Astrocyte (in vitro differentiated cells and primary cell): ENCODE measurements at regions not wholly inside any gene's neighbourhood (a gene's known extent, or its start where the extent isn't known, plus 50 kb on each side); places are given as distances from the start of the nearest gene placed in this dataset.

Source experiments
- DNase-seq: peaks from one replicate; pipeline ENCODE4 v3.0.0-alpha.2; 2010; ENCODE audit warnings: low read depth
- FAIRE-seq: peaks from 2 replicates; lab custom pipeline; 2011; peaks lifted over from hg19 to GRCh38; lab: Jason Lieb, UNC
- H2AFZ ChIP-seq: 2 replicates; pipeline ENCODE4 v1.6.0; 2012; ENCODE audit warnings: low read depth, low read length, inconsistent platforms
- H3K27ac ChIP-seq: 2 replicates; pipeline ENCODE4 v1.5.1; 2011; ENCODE audit warnings: low read depth, low read length, inconsistent platforms
- H3K27me3 ChIP-seq: 2 replicates; pipeline ENCODE4 v1.6.0; 2011; ENCODE audit warnings: low read length, inconsistent platforms; ENCODE audit not compliant: insufficient read depth
- H3K36me3 ChIP-seq: 2 replicates; pipeline ENCODE4 v1.5.1; 2011; ENCODE audit warnings: low read length, inconsistent platforms; ENCODE audit not compliant: insufficient read depth
- H3K4me1 ChIP-seq: 2 replicates; pipeline ENCODE4 v1.5.1; 2011; ENCODE audit warnings: low read length, inconsistent platforms; ENCODE audit not compliant: insufficient read depth
- H3K4me2 ChIP-seq: 2 replicates; pipeline ENCODE4 v1.6.0; 2012; ENCODE audit warnings: low read length, inconsistent platforms
- H3K4me3 ChIP-seq: 2 replicates; pipeline ENCODE4 v1.5.1; 2011; ENCODE audit warnings: low read depth, mild to moderate bottlenecking, low read length, inconsistent platforms; ENCODE audit not compliant: insufficient read depth
- H3K79me2 ChIP-seq: 2 replicates; pipeline ENCODE4 v1.6.0; 2012; ENCODE audit warnings: mild to moderate bottlenecking, low read length, inconsistent platforms; ENCODE audit not compliant: insufficient read depth
- H3K9ac ChIP-seq: 2 replicates; pipeline ENCODE4 v1.6.0; 2012; ENCODE audit warnings: mild to moderate bottlenecking, low read length, inconsistent platforms
- H3K9me3 ChIP-seq: 2 replicates; pipeline ENCODE4 v1.5.1; 2012; ENCODE audit warnings: low read depth, mild to moderate bottlenecking, low read length, inconsistent platforms; ENCODE audit not compliant: insufficient read depth
- H4K20me1 ChIP-seq: 2 replicates; pipeline ENCODE4 v1.6.0; 2012; ENCODE audit warnings: low read length, inconsistent platforms; ENCODE audit not compliant: insufficient read depth
- H3K27ac Mint-ChIP-seq: one replicate; pipeline ENCODE4 v1.8.0; 2021; ENCODE audit warnings: mild to moderate bottlenecking, mixed read lengths; ENCODE audit not compliant: unreplicated experiment
- H3K27me3 Mint-ChIP-seq: one replicate; pipeline ENCODE4 v1.8.0; 2021; ENCODE audit warnings: low read depth, mixed read lengths; ENCODE audit not compliant: unreplicated experiment
- H3K36me3 Mint-ChIP-seq: one replicate; pipeline ENCODE4 v1.8.0; 2021; ENCODE audit warnings: low read depth, mixed read lengths; ENCODE audit not compliant: unreplicated experiment
- H3K4me1 Mint-ChIP-seq: one replicate; pipeline ENCODE4 v1.8.0; 2021; ENCODE audit warnings: low read depth, mixed read lengths; ENCODE audit not compliant: unreplicated experiment
- H3K4me3 Mint-ChIP-seq: one replicate; pipeline ENCODE4 v1.8.0; 2021; ENCODE audit warnings: mild to moderate bottlenecking, moderate library complexity, mixed read lengths; ENCODE audit not compliant: unreplicated experiment
- H3K9me3 Mint-ChIP-seq: one replicate; pipeline ENCODE4 v1.8.0; 2021; ENCODE audit warnings: mild to moderate bottlenecking, mixed read lengths; ENCODE audit not compliant: unreplicated experiment
- CTCF ChIP-seq: IDR thresholded peaks from 2 replicates; pipeline ENCODE4 v1.5.1; 2011; ENCODE audit warnings: low read depth, mild to moderate bottlenecking, inconsistent platforms, low read length, moderate library complexity; ENCODE audit not compliant: insufficient read depth
- EZH2 ChIP-seq: IDR thresholded peaks from 2 replicates; pipeline ENCODE4 v1.6.1; 2012; ENCODE audit warnings: mild to moderate bottlenecking, low read length, inconsistent platforms; ENCODE audit not compliant: insufficient read depth

DNA sequence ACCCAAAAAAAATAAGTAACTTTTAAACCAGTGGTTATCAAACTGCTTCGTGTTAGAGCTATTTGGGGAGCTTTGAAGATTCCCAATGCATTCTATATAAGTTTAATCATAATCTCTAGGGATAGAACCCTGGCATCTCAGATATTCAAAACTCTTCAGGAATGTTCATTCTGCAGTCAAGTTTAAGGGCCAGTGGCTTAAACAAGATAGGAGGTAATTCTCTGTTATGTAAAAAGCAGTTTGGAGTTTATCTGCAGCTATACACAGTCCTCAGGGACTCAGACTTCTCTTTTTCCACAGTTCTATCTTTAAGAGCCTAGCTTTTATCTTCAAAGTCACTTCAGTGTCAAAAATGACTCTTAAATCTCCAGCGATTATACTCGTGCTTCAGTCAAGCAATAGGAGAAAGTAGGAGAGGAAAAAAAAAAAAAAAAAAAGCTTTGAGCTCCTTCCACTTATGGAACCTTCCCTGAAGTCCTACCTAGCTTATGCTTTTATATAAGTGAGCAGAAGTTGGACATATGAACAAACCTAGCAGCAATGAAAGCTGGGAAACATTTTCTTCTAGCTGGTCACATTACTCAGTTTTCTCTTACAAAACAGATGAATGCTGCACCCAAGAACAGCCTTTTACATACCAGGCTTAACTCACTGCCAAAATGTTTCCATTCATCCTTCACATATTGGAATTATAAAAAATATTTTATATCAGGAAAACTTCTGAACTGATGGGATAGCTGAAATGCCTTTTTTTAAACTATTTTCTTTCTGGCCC is 302.8 kb downstream of the FSCB start:
- Mint-ChIP-seq H3K27ac (peak overlapping the region; percentile 81), H3K4me3 (no peak overlapping the region), H3K36me3 (no peaks in the 10 kb centered on the region), H3K9me3 (no peaks in the 10 kb centered on the region), H3K4me1 (peaks cover 18% of the 10 kb centered on the region), H3K27me3 (no peaks in the 10 kb centered on the region)
- H3K27ac ChIP-seq: no peak overlapping the region
- no peaks in the 10 kb centered on the region for H3K9me3 ChIP-seq
- no peak for DNase-seq
- H3K79me2 ChIP-seq: no peaks in the 10 kb centered on the region
- no peaks in the 10 kb centered on the region for H3K36me3 ChIP-seq
- H3K4me2 ChIP-seq: no peak overlapping the region
- TF ChIP-seq EZH2 (no peak), CTCF (no peak)
- no peaks in the 10 kb centered on the region for H3K4me1 ChIP-seq
- FAIRE-seq: no peak
- H4K20me1 ChIP-seq: no peaks in the 10 kb centered on the region
- no peaks in the 10 kb centered on the region for H3K27me3 ChIP-seq
- no peak overlapping the region for H3K9ac ChIP-seq
- H3K4me3 ChIP-seq: no peak overlapping the region
- H2AFZ ChIP-seq: no peak overlapping the region

GRCh38 chr14:44180975-44181374 is 326.1 kb downstream of the FSCB start:
- H3K4me3 Mint-ChIP-seq: no peak overlapping the region
- H3K36me3 Mint-ChIP-seq: no peaks in the 10 kb centered on the region
- Histone ChIP-seq H3K36me3 (no peaks in the 10 kb centered on the region), H3K9me3 (no peaks in the 10 kb centered on the region), H3K27me3 (no peaks in the 10 kb centered on the region), H2AFZ (no peak overlapping the region), H3K79me2 (no peaks in the 10 kb centered on the region), H3K27ac (no peak overlapping the region), H3K4me3 (no peak overlapping the region), H3K4me1 (no peaks in the 10 kb centered on the region), H3K9ac (no peak overlapping the region), H3K4me2 (no peak overlapping the region), H4K20me1 (no peaks in the 10 kb centered on the region)
- no peaks in the 10 kb centered on the region for H3K27me3 Mint-ChIP-seq
- H3K4me1 Mint-ChIP-seq: no peaks in the 10 kb centered on the region
- H3K9me3 Mint-ChIP-seq: no peaks in the 10 kb centered on the region
- no peak for TF ChIP-seq EZH2
- no peak for TF ChIP-seq CTCF
- DNase-seq (no peak), FAIRE-seq (no peak)
- H3K27ac Mint-ChIP-seq: no peak overlapping the region

- Histone ChIP-seq H3K27ac (no peak overlapping the region), H3K27me3 (no peaks in the 10 kb centered on the region), H3K9ac (no peak overlapping the region), H4K20me1 (no peaks in the 10 kb centered on the region), H3K9me3 (no peaks in the 10 kb centered on the region), H2AFZ (no peak overlapping the region), H3K79me2 (no peaks in the 10 kb centered on the region), H3K36me3 (no peaks in the 10 kb centered on the region), H3K4me1 (no peaks in the 10 kb centered on the region), H3K4me3 (no peak overlapping the region), H3K4me2 (no peak overlapping the region)
- DNase-seq: no peak
- FAIRE-seq: no peak
- Mint-ChIP-seq H3K36me3 (no peaks in the 10 kb centered on the region), H3K4me1 (peaks cover 4% of the 10 kb centered on the region), H3K27ac (no peak overlapping the region), H3K4me3 (no peak overlapping the region), H3K9me3 (peaks cover 4% of the 10 kb centered on the region), H3K27me3 (no peaks in the 10 kb centered on the region)
- TF ChIP-seq EZH2 (no peak), CTCF (no peak)
These were observed 336.5 kb downstream of the FSCB start for GRCh38 chr14:44170556-44170955.
